ENCODE measurements at regions not wholly inside any gene's neighbourhood (a gene's known extent, or its start where the extent isn't known, plus 50 kb on each side); places are given as distances from the start of the nearest gene placed in this dataset.
A peak's percentile ranks its signal among the peaks of the same experiment; 100 is the strongest.

DNA sequence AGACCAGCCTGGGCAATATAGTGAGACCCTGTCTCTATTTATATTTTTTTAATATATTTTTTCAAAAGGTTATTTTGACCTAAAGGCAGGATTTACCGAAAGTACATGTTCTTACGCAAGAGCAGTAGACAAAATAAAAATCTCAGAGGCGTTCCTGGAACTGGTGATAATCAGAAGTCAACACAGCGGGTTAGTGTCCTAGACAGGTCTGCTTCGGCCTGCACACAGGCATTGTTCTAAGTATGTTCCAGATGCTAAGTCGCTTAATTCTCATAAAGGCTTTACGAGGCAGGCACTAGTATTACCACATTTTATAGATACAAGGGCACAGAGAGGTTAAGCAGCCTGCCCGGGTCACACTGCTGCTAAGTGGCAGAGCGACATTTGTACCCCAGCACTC is 56.9 kb upstream of the SLC25A33 start:
- Mint-ChIP-seq H3K4me3 (no peak overlapping the region), H3K9me3 (no peaks in the 10 kb centered on the region), H3K4me1 (ENCODE audit: low read depth in 2 of 2) (no peaks in the 10 kb centered on the region), H3K27ac (no peak overlapping the region), H3K36me3 (ENCODE audit: insufficient read depth) (no peaks in the 10 kb centered on the region), H3K27me3 (peaks cover 21 to 38% of the 10 kb centered on the region in 2 donors)
- ATAC-seq (replicated peaks) (no peak), DNase-seq (no peak)

GRCh38 chr1:9482816-9483572 is 56.3 kb upstream of the SLC25A33 start:
- H3K4me3 Mint-ChIP-seq, result no peak overlapping the region
- H3K27ac Mint-ChIP-seq, result no peak overlapping the region
- H3K27me3 Mint-ChIP-seq, result peaks cover 21 to 38% of the 10 kb centered on the region in 2 donors
- ATAC-seq (replicated peaks) (no peak), DNase-seq (no peak)
- H3K36me3 Mint-ChIP-seq (ENCODE audit: insufficient read depth), result no peaks in the 10 kb centered on the region
- no peaks in the 10 kb centered on the region for H3K9me3 Mint-ChIP-seq
- H3K4me1 Mint-ChIP-seq (ENCODE audit: low read depth in 2 of 2), result no peaks in the 10 kb centered on the region

- ATAC-seq (replicated peaks), result no peak
These were observed 52.7 kb upstream of the SLC25A33 start for GRCh38 chr1:9486466-9487140.

More at GRCh38 chr1:9486466-9487140, 52.7 kb upstream of the SLC25A33 start:
- Mint-ChIP-seq H3K36me3 (ENCODE audit: insufficient read depth) (peaks cover 5% of the 10 kb centered on the region), H3K4me3 (no peak overlapping the region), H3K9me3 (no peaks in the 10 kb centered on the region), H3K4me1 (ENCODE audit: low read depth in 2 of 2) (no peaks in the 10 kb centered on the region), H3K27ac (peak overlapping the region in 1 of 2 donors; percentile 51), H3K27me3 (peaks cover 21 to 48% of the 10 kb centered on the region in 2 donors)
- DNase-seq, result no peak

Data from effector memory CD8-positive, alpha-beta T cell (primary cell).